GM23248 (cell line): ENCODE measurements at regions not wholly inside any gene's neighbourhood (a gene's known extent, or its start where the extent isn't known, plus 50 kb on each side); places are given as distances from the start of the nearest gene placed in this dataset.

Experiments used
- EZH2 ChIP-seq: fragments of 200-600 bp; sonication (generic); IDR thresholded peaks from 2 replicates; pipeline ENCODE4 v1.6.1; 2018; ENCODE audit warnings: antibody characterized with exemption, mild to moderate bottlenecking; ENCODE audit not compliant: insufficient read depth, poor library complexity, severe bottlenecking
- EZH2phosphoT487 ChIP-seq: fragments of 200-600 bp; sonication (generic); IDR thresholded peaks from 2 replicates; pipeline ENCODE4 v1.6.1; 2018; ENCODE audit warnings: antibody characterized with exemption, moderate library complexity, mild to moderate bottlenecking, low read depth; ENCODE audit not compliant: insufficient read depth

DNA sequence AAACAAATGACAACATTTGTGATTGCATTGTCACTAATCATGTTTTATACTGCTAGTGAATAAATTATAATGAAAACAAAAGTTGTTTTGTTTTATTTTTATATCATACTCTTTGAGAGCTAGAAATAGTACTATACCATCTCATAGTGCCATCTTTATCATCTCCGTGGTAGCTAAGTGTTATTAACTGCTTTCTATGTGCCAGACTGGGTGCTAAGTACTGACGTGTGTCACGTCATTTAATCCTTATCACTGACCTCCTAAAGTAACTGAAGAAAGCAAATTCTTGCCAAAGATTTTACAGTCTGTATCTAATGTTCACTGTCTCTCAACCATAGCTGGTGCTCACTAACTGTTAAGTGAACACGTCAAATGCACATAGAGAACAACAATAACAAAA is 99.5 kb upstream of the CNTN3 start:
- no peak for TF ChIP-seq EZH2
- no peak for TF ChIP-seq EZH2phosphoT487
